OCI-LY7 (cell line): ENCODE measurements at regions not wholly inside any gene's neighbourhood (a gene's known extent, or its start where the extent isn't known, plus 50 kb on each side); places are given as distances from the start of the nearest gene placed in this dataset.

Source experiments
- BruUV-seq: library from RNA; stranded (reverse); fragments of 400-500 nt; replicated peaks from 2 replicates; lab custom pipeline; 2021; lab: Mats Ljungman, UMichigan
- CTCF ChIA-PET: fragments of 300-600 bp; sonication (Branson Sonifier 250); formaldehyde crosslinking; loops from one replicate; lab custom pipeline; 2022; ENCODE audit warnings: antibody characterized with exemption; ENCODE audit not compliant: unreplicated experiment; lab: Charles Lee
- POLR2A ChIA-PET: fragments of 300-600 bp; sonication (Branson Sonifier 250); formaldehyde crosslinking; loops from one replicate; lab custom pipeline; 2022; ENCODE audit warnings: antibody characterized with exemption; lab: Charles Lee
- DNase-seq: peaks from one replicate; pipeline ENCODE4 v3.0.0-alpha.2; 2015; ENCODE audit warnings: low spot score
- H2AFZ ChIP-seq: fragments of 200-600 bp; sonication (generic), shearing (Covaris generic); 2 replicates; pipeline ENCODE4 v1.6.1; 2014; ENCODE audit warnings: mild to moderate bottlenecking, antibody characterized with exemption, low read length, moderate library complexity
- H3K27ac ChIP-seq: fragments of 200-600 bp; sonication (generic); 2 replicates; pipeline ENCODE4 v1.5.1; 2014; ENCODE audit warnings: mixed run types, low read depth, mild to moderate bottlenecking, moderate library complexity, low read length, inconsistent platforms; ENCODE audit not compliant: poor library complexity, severe bottlenecking
- H3K36me3 ChIP-seq: fragments of 200-600 bp; sonication (generic); 2 replicates; pipeline ENCODE4 v1.6.1; 2014; ENCODE audit warnings: mild to moderate bottlenecking, antibody characterized with exemption, low read length, moderate library complexity, mixed read lengths; ENCODE audit not compliant: insufficient read depth
- H3K4me1 ChIP-seq: fragments of 200-600 bp; sonication (generic); 2 replicates; pipeline ENCODE4 v1.5.1; 2014; ENCODE audit warnings: mild to moderate bottlenecking, low read length; ENCODE audit not compliant: insufficient read depth, poor library complexity, severe bottlenecking
- H3K4me2 ChIP-seq: fragments of 200-600 bp; sonication (generic); 2 replicates; pipeline ENCODE4 v1.6.1; 2014; ENCODE audit warnings: mild to moderate bottlenecking, low read length
- H3K4me3 ChIP-seq: fragments of 200-600 bp; sonication (generic); 2 replicates; pipeline ENCODE4 v1.5.1; 2014; ENCODE audit warnings: mild to moderate bottlenecking, low read depth, low read length; ENCODE audit not compliant: poor library complexity, severe bottlenecking
- H3K79me2 ChIP-seq: fragments of 200-600 bp; sonication (generic); 2 replicates; pipeline ENCODE4 v1.6.1; 2016; ENCODE audit warnings: low read depth, mild to moderate bottlenecking, low read length, moderate library complexity, mixed read lengths; ENCODE audit not compliant: insufficient read depth
- H3K9me2 ChIP-seq: fragments of 200-600 bp; sonication (generic); 2 replicates; pipeline ENCODE4 v1.6.1; 2016; ENCODE audit warnings: mild to moderate bottlenecking, low read length, mixed read lengths; ENCODE audit not compliant: insufficient read depth
- H3K9me3 ChIP-seq: fragments of 200-600 bp; sonication (generic); 2 replicates; pipeline ENCODE4 v1.6.1; 2014; ENCODE audit warnings: mild to moderate bottlenecking, mixed run types, low read length, mixed read lengths
- H4K20me1 ChIP-seq: fragments of 200-600 bp; sonication (generic); 2 replicates; pipeline ENCODE4 v1.6.1; 2014; ENCODE audit warnings: mild to moderate bottlenecking, antibody characterized with exemption, low read length, moderate library complexity, mixed read lengths; ENCODE audit not compliant: insufficient read depth
- EZH2phosphoT487 ChIP-seq: fragments of 200-600 bp; sonication (generic); IDR thresholded peaks from 2 replicates; pipeline ENCODE4 v1.6.1; 2018; ENCODE audit warnings: low read depth, borderline replicate concordance, mild to moderate bottlenecking, mixed run types, antibody characterized with exemption, low read length, moderate library complexity, mixed read lengths
- intact Hi-C: fragments of 100-400 bp; cut with micrococcal nuclease; formaldehyde crosslinking; loops from one replicate; pipeline ENCODE4 v1.10.0; 2022; ENCODE audit not compliant: unreplicated experiment
- TF ChIP-seq, protein P1 (sequence below): fragments of 200-600 bp; sonication (generic); conservative IDR thresholded peaks from 2 replicates; pipeline ENCODE4 v1.5.1; 2014; ENCODE audit warnings: mild to moderate bottlenecking, antibody characterized with exemption, low read length, moderate library complexity, mixed read lengths

DNA sequence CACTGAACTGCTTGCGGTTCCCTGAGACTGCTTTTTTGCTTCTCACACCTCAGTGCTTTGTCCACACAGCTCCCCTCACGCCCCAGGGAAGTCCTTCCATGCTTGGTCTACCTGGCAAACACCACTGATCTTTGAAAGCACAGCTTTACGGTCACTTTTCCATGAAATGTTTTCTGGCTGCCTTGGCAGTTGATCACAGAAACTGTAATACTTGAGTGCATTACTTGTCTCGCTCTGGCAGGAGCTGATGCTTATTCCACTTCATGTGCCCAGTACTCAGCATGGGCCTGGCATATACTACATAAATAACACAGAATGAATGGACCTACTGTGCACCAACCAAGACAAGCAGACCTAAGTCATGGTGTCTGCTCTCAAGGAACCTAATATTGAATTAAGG, 121.1 kb downstream of the MEX3B start:
- no peak overlapping the region for H3K4me3 ChIP-seq
- no TSS peak for BruUV-seq
- H3K9me3 ChIP-seq, result peaks cover 13% of the 10 kb centered on the region; the same call in 1 of the 2 replicates
- DNase-seq, result no peak
- no peaks in the 10 kb centered on the region for H3K79me2 ChIP-seq
- no peak for TF ChIP-seq EZH2phosphoT487
- TF ChIP-seq, protein P1, sequence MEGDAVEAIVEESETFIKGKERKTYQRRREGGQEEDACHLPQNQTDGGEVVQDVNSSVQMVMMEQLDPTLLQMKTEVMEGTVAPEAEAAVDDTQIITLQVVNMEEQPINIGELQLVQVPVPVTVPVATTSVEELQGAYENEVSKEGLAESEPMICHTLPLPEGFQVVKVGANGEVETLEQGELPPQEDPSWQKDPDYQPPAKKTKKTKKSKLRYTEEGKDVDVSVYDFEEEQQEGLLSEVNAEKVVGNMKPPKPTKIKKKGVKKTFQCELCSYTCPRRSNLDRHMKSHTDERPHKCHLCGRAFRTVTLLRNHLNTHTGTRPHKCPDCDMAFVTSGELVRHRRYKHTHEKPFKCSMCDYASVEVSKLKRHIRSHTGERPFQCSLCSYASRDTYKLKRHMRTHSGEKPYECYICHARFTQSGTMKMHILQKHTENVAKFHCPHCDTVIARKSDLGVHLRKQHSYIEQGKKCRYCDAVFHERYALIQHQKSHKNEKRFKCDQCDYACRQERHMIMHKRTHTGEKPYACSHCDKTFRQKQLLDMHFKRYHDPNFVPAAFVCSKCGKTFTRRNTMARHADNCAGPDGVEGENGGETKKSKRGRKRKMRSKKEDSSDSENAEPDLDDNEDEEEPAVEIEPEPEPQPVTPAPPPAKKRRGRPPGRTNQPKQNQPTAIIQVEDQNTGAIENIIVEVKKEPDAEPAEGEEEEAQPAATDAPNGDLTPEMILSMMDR, result no peak
- H3K4me1 ChIP-seq, result no peaks in the 10 kb centered on the region
- H3K4me2 ChIP-seq, result no peak overlapping the region
- H3K36me3 ChIP-seq, result no peaks in the 10 kb centered on the region
- ChIA-PET POLR2A (no interaction called here), CTCF (no interaction called here)
- no peaks in the 10 kb centered on the region for H3K9me2 ChIP-seq
- H3K27ac ChIP-seq, result no peak overlapping the region
- no peaks in the 10 kb centered on the region for H4K20me1 ChIP-seq
- intact Hi-C loops, result no loop called here
- no peak overlapping the region for H2AFZ ChIP-seq

DNA sequence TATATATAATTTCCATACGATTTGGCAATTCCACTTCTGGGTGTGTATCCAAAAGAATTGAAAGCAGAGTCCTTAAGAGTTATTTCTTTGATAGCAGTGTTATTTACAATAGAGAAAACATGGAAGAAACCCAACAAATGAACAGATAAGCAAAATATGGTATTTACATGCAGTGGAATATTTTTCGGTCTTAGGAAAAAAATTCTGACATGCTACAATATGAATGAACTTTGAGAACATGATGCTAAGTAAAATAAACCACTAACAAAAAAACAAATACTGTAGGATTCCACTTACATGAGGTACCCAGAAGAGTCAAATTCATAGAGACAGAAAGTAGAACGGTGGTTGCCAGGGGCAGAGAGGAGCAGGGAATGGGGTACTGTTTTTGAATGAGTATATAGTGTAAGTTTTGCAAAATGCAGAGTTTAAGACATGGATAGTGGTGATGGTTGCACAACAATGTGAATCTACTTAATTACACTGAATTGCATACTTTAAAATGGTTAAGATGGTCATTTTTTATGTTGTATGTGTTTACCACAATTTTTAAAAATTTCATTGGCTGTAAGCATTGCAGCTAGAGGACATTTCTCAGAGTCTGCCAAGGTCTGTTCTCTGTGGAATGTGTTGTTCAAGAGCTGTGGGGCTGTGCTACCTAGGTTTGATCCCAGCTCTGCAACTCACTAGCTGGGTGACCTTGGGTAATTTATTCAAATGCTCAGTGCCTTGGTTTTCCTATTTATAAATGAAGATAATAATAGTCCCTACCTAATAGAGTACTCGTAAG, 122.1 kb downstream of the MEX3B start:
- Histone ChIP-seq H3K4me3 (no peak overlapping the region), H3K36me3 (no peaks in the 10 kb centered on the region), H3K79me2 (no peaks in the 10 kb centered on the region), H3K4me1 (no peaks in the 10 kb centered on the region), H4K20me1 (no peaks in the 10 kb centered on the region), H3K4me2 (no peak overlapping the region), H3K9me2 (no peaks in the 10 kb centered on the region), H3K27ac (no peak overlapping the region), H2AFZ (no peak overlapping the region), H3K9me3 (peaks cover 18% of the 10 kb centered on the region; the same call in 1 of the 2 replicates)
- no peak for DNase-seq
- ChIA-PET CTCF (no interaction called here), POLR2A (no interaction called here)
- TF ChIP-seq, protein P1, result no peak
- no peak for TF ChIP-seq EZH2phosphoT487
- intact Hi-C loops, result no loop called here
- BruUV-seq, result no TSS peak

GRCh38 chr15:81922143-81922542, 123.7 kb downstream of the MEX3B start:
- no peak overlapping the region for H2AFZ ChIP-seq
- no peaks in the 10 kb centered on the region for H4K20me1 ChIP-seq
- H3K9me3 ChIP-seq, result peaks cover 24% of the 10 kb centered on the region
- no peak overlapping the region for H3K4me3 ChIP-seq
- intact Hi-C loops, result no loop called here
- no peak for DNase-seq
- TF ChIP-seq, protein P1, result no peak
- no peak for TF ChIP-seq EZH2phosphoT487
- no peaks in the 10 kb centered on the region for H3K79me2 ChIP-seq
- no peaks in the 10 kb centered on the region for H3K9me2 ChIP-seq
- no peaks in the 10 kb centered on the region for H3K36me3 ChIP-seq
- BruUV-seq, result no TSS peak
- H3K4me2 ChIP-seq, result no peak overlapping the region
- POLR2A ChIA-PET, result no interaction called here
- H3K4me1 ChIP-seq, result no peaks in the 10 kb centered on the region
- CTCF ChIA-PET, result no interaction called here
- H3K27ac ChIP-seq, result no peak overlapping the region
